SK-N-MC (cell line): ENCODE measurements at regions not wholly inside any gene's neighbourhood (a gene's known extent, or its start where the extent isn't known, plus 50 kb on each side); places are given as distances from the start of the nearest gene placed in this dataset.
"Not testable (repeated sequence)": the region's sequence is repeated elsewhere in the genome, so short reads cannot be mapped to it uniquely, and the experiment has no call there.

Experiments
- DNase-seq: peaks from one replicate; pipeline ENCODE4 v3.0.0-alpha.2; 2011; ENCODE audit warnings: low read depth, low spot score
- H3K27ac ChIP-seq: fragments of 200-600 bp; sonication (generic); 2 replicates; pipeline ENCODE4 v1.5.1; 2016; ENCODE audit warnings: mixed run types
- H3K36me3 ChIP-seq: fragments of 200-600 bp; sonication (generic); 2 replicates; pipeline ENCODE4 v1.6.1; 2017; ENCODE audit warnings: antibody characterized with exemption, low read length, mixed read lengths; ENCODE audit not compliant: insufficient read depth
- H3K4me3 ChIP-seq: fragments of 200-600 bp; sonication (generic); 2 replicates; pipeline ENCODE4 v1.5.1; 2016
- H3K9ac ChIP-seq: fragments of 200-600 bp; sonication (generic); 2 replicates; pipeline ENCODE4 v1.8.0; 2017; ENCODE audit warnings: mixed run types, mixed read lengths; ENCODE audit not compliant: insufficient read length
- H3K9me3 ChIP-seq: fragments of 200-600 bp; sonication (generic); 2 replicates; pipeline ENCODE4 v1.6.1; 2017; ENCODE audit warnings: low read depth, mild to moderate bottlenecking, antibody characterized with exemption, low read length, moderate library complexity, mixed read lengths
- EZH2 ChIP-seq: fragments of 200-600 bp; sonication (generic); IDR thresholded peaks from one replicate; pipeline ENCODE4 v1.6.1; 2017; ENCODE audit warnings: antibody characterized with exemption
- FOXP2 ChIP-seq: optimal IDR thresholded peaks from 2 replicates; pipeline ENCODE3; 2011; ENCODE audit warnings: mild to moderate bottlenecking, moderate library complexity; ENCODE audit not compliant: insufficient read depth; ENCODE audit errors: extremely low read length, control extremely low read depth
- POLR2AphosphoS5 ChIP-seq: IDR thresholded peaks from 2 replicates; pipeline ENCODE4 v1.6.1; 2012; ENCODE audit warnings: mild to moderate bottlenecking, low read depth, low read length, borderline replicate concordance

- Histone ChIP-seq H3K36me3 (no peaks in the 10 kb centered on the region), H3K4me3 (no peak overlapping the region), H3K27ac (no peak overlapping the region), H3K9ac (no peak overlapping the region), H3K9me3 (no peaks in the 10 kb centered on the region)
- DNase-seq, result no peak
- TF ChIP-seq POLR2AphosphoS5, result no peak
- TF ChIP-seq EZH2, result no peak
- TF ChIP-seq FOXP2, result no peak
Observed at GRCh38 chrX:112931900-112932299, 91.3 kb upstream of the AMOT start.

- no peak overlapping the region for H3K9ac ChIP-seq
- DNase-seq, result no peak
- no peaks in the 10 kb centered on the region for H3K36me3 ChIP-seq
- H3K27ac ChIP-seq, result no peak overlapping the region
- TF ChIP-seq FOXP2, result no peak
- H3K9me3 ChIP-seq, result no peaks in the 10 kb centered on the region
- no peak overlapping the region for H3K4me3 ChIP-seq
Observed at GRCh38 chrX:112931478-112931877, 90.8 kb upstream of the AMOT start.

- H3K27ac ChIP-seq, DNase-seq, H3K9me3 ChIP-seq, H3K36me3 ChIP-seq, H3K4me3 ChIP-seq, H3K9ac ChIP-seq: not testable (repeated sequence)
Observed at GRCh38 chrX:112923381-112923780, 82.8 kb upstream of the AMOT start.

- Histone ChIP-seq H3K9me3 (no peaks in the 10 kb centered on the region), H3K36me3 (no peaks in the 10 kb centered on the region), H3K4me3 (no peak overlapping the region), H3K9ac (no peak overlapping the region), H3K27ac (no peak overlapping the region)
- no peak for TF ChIP-seq FOXP2
- TF ChIP-seq POLR2AphosphoS5, result no peak
- TF ChIP-seq EZH2, result no peak
- DNase-seq, result no peak
Observed at GRCh38 chrX:112913807-112914206, 73.2 kb upstream of the AMOT start.

- Histone ChIP-seq H3K4me3 (no peak overlapping the region), H3K27ac (no peak overlapping the region), H3K36me3 (no peaks in the 10 kb centered on the region), H3K9ac (no peak overlapping the region), H3K9me3 (no peaks in the 10 kb centered on the region)
- no peak for DNase-seq
- TF ChIP-seq POLR2AphosphoS5, result no peak
Observed at GRCh38 chrX:112910418-112910817, 69.8 kb upstream of the AMOT start.

GRCh38 chrX:112901869-112902725 lies 61.5 kb upstream of the AMOT start:
- DNase-seq, result no peak
- no peaks in the 10 kb centered on the region for H3K9me3 ChIP-seq
- H3K9ac ChIP-seq, result no peak overlapping the region
- no peak overlapping the region for H3K4me3 ChIP-seq
- no peaks in the 10 kb centered on the region for H3K36me3 ChIP-seq
- TF ChIP-seq FOXP2, result no peak
- no peak for TF ChIP-seq POLR2AphosphoS5
- no peak for TF ChIP-seq EZH2
- H3K27ac ChIP-seq, result no peak overlapping the region

- Histone ChIP-seq H3K36me3 (no peaks in the 10 kb centered on the region), H3K9me3 (no peaks in the 10 kb centered on the region), H3K9ac (no peak overlapping the region), H3K4me3 (no peak overlapping the region), H3K27ac (no peak overlapping the region)
- no peak for TF ChIP-seq EZH2
- TF ChIP-seq POLR2AphosphoS5, result no peak
- no peak for TF ChIP-seq FOXP2
- DNase-seq, result no peak
Observed at GRCh38 chrX:112896051-112896450, 55.4 kb upstream of the AMOT start.
